DND-41 (cell line): ENCODE measurements at regions not wholly inside any gene's neighbourhood (a gene's known extent, or its start where the extent isn't known, plus 50 kb on each side); places are given as distances from the start of the nearest gene placed in this dataset.

Experiments
- ATAC-seq: fragments of 200-7000 bp; cut with Tn5 transposase; 3 replicates; pipeline ENCODE4 v1.9.1; 2021; ENCODE audit warnings: low read depth; ENCODE audit not compliant: insufficient read depth
- DNase-seq: peaks from one replicate; pipeline ENCODE4 v3.0.0-alpha.2; 2020
- H2AFZ ChIP-seq: 2 replicates; pipeline ENCODE4 v1.6.0; 2012; ENCODE audit warnings: low read depth, low read length
- H3K27ac ChIP-seq: 2 replicates; pipeline ENCODE4 v1.5.1; 2012; ENCODE audit warnings: low read length, inconsistent platforms
- H3K27me3 ChIP-seq: fragments of 200-600 bp; sonication (generic); 2 replicates; pipeline ENCODE4 v1.6.0; 2012; ENCODE audit warnings: low read length, mild to moderate bottlenecking, inconsistent platforms; ENCODE audit not compliant: insufficient read depth, poor library complexity
- H3K36me3 ChIP-seq: 2 replicates; pipeline ENCODE4 v1.5.1; 2012; ENCODE audit warnings: low read length, inconsistent platforms; ENCODE audit not compliant: insufficient read depth
- H3K4me1 ChIP-seq: 2 replicates; pipeline ENCODE4 v1.5.1; 2012; ENCODE audit warnings: mild to moderate bottlenecking, low read length; ENCODE audit not compliant: insufficient read depth
- H3K4me2 ChIP-seq: 2 replicates; pipeline ENCODE4 v1.6.0; 2012; ENCODE audit warnings: mild to moderate bottlenecking, moderate library complexity, low read length, inconsistent platforms; ENCODE audit not compliant: insufficient read depth
- H3K4me3 ChIP-seq, 2 experiments: fragments of 200-600 bp in 1 of 2; shearing (Covaris generic) in 1 of 2; 2 replicates each; pipeline ENCODE4 v1.5.1; 2012 to 2016; ENCODE audit warnings: inconsistent platforms in 2 of 2, low read length in 2 of 2, mild to moderate bottlenecking in 2 of 2, low read depth in 1 of 2, moderate library complexity in 1 of 2
- H3K79me2 ChIP-seq: 2 replicates; pipeline ENCODE4 v1.6.0; 2012; ENCODE audit warnings: low read length, inconsistent platforms; ENCODE audit not compliant: insufficient read depth
- H3K9ac ChIP-seq: 2 replicates; pipeline ENCODE4 v1.6.0; 2012; ENCODE audit warnings: low read depth, mild to moderate bottlenecking, inconsistent platforms, low read length, moderate library complexity
- H3K9me3 ChIP-seq: 2 replicates; pipeline ENCODE4 v1.5.1; 2012; ENCODE audit warnings: low read length, moderate library complexity, mild to moderate bottlenecking, inconsistent platforms; ENCODE audit not compliant: insufficient read depth, severe bottlenecking
- H4K20me1 ChIP-seq: 2 replicates; pipeline ENCODE4 v1.6.0; 2012; ENCODE audit warnings: low read length; ENCODE audit not compliant: insufficient read depth
- EZH2 ChIP-seq: IDR thresholded peaks from 3 replicates; pipeline ENCODE4 v1.6.1; 2012; ENCODE audit warnings: borderline replicate concordance, low read depth, mild to moderate bottlenecking, moderate library complexity, low read length, inconsistent platforms; ENCODE audit not compliant: severe bottlenecking
- TF ChIP-seq, protein P1 (sequence below): IDR thresholded peaks from 2 replicates; pipeline ENCODE4 v1.5.1; 2012; ENCODE audit warnings: borderline replicate concordance, low read length, moderate library complexity, mild to moderate bottlenecking; ENCODE audit not compliant: poor library complexity, severe bottlenecking; ENCODE audit errors: extremely low read depth

- H4K20me1 ChIP-seq, result no peaks in the 10 kb centered on the region
- peaks cover 17% of the 10 kb centered on the region for H3K4me1 ChIP-seq
- H3K27me3 ChIP-seq, result no peaks in the 10 kb centered on the region
- no peak overlapping the region for H3K4me2 ChIP-seq
- ATAC-seq, result no peak
- no peak overlapping the region for H3K9ac ChIP-seq
- DNase-seq, result no peak
- no peak for TF ChIP-seq EZH2
- TF ChIP-seq, protein P1, sequence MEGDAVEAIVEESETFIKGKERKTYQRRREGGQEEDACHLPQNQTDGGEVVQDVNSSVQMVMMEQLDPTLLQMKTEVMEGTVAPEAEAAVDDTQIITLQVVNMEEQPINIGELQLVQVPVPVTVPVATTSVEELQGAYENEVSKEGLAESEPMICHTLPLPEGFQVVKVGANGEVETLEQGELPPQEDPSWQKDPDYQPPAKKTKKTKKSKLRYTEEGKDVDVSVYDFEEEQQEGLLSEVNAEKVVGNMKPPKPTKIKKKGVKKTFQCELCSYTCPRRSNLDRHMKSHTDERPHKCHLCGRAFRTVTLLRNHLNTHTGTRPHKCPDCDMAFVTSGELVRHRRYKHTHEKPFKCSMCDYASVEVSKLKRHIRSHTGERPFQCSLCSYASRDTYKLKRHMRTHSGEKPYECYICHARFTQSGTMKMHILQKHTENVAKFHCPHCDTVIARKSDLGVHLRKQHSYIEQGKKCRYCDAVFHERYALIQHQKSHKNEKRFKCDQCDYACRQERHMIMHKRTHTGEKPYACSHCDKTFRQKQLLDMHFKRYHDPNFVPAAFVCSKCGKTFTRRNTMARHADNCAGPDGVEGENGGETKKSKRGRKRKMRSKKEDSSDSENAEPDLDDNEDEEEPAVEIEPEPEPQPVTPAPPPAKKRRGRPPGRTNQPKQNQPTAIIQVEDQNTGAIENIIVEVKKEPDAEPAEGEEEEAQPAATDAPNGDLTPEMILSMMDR, result no peak
- H3K79me2 ChIP-seq, result no peaks in the 10 kb centered on the region
- no peak overlapping the region for H3K27ac ChIP-seq
- H3K36me3 ChIP-seq, result no peaks in the 10 kb centered on the region
- peaks cover 3% of the 10 kb centered on the region for H3K9me3 ChIP-seq
- H3K4me3 ChIP-seq, result no peak overlapping the region
- no peak overlapping the region for H2AFZ ChIP-seq
These were observed 98.4 kb upstream of the TBX18 start for GRCh38 chr6:84862843-84863242.

GRCh38 chr6:84860920-84861319 lies 96.5 kb upstream of the TBX18 start:
- Histone ChIP-seq H3K4me2 (no peak overlapping the region), H4K20me1 (no peaks in the 10 kb centered on the region), H3K79me2 (no peaks in the 10 kb centered on the region), H3K36me3 (no peaks in the 10 kb centered on the region), H3K4me1 (no peaks in the 10 kb centered on the region), H3K4me3 (no peak overlapping the region), H3K9ac (no peak overlapping the region), H3K27ac (no peak overlapping the region), H3K9me3 (peaks cover 3% of the 10 kb centered on the region), H2AFZ (no peak overlapping the region), H3K27me3 (no peaks in the 10 kb centered on the region)
- DNase-seq, result no peak
- ATAC-seq, result no peak
- no peak for TF ChIP-seq EZH2
- TF ChIP-seq, protein P1, result no peak

- H3K79me2 ChIP-seq, result no peaks in the 10 kb centered on the region
- H3K36me3 ChIP-seq, result no peaks in the 10 kb centered on the region
- ATAC-seq (no peak), DNase-seq (no peak)
- H3K4me1 ChIP-seq, result no peaks in the 10 kb centered on the region
- peaks cover under 1% of the 10 kb centered on the region for H3K9me3 ChIP-seq
- H2AFZ ChIP-seq, result no peak overlapping the region
- TF ChIP-seq, protein P1, result no peak
- no peak for TF ChIP-seq EZH2
- no peak overlapping the region for H3K4me2 ChIP-seq
- no peak overlapping the region for H3K9ac ChIP-seq
- H3K27ac ChIP-seq, result no peak overlapping the region
- no peaks in the 10 kb centered on the region for H3K27me3 ChIP-seq
- no peaks in the 10 kb centered on the region for H4K20me1 ChIP-seq
- no peak overlapping the region for H3K4me3 ChIP-seq
These were observed 96.1 kb upstream of the TBX18 start for GRCh38 chr6:84860509-84860908.
